CD4-positive, alpha-beta T cell (primary cell): ENCODE measurements at regions not wholly inside any gene's neighbourhood (a gene's known extent, or its start where the extent isn't known, plus 50 kb on each side); places are given as distances from the start of the nearest gene placed in this dataset.

ENCODE experiments used
- ATAC-seq: fragments of 200-7000 bp; cut with Tn5 transposase; one replicate; pipeline ENCODE4 v1.10.0; 2022; ENCODE audit warnings: mild to moderate bottlenecking; ENCODE audit not compliant: poor library complexity
- CTCF ChIA-PET: fragments of 350-600 bp; sonication (Branson Sonifier 250); formaldehyde crosslinking; loops from one replicate; lab custom pipeline; 2021; ENCODE audit warnings: antibody characterized with exemption, inconsistent platforms; lab: Charles Lee
- POLR2A ChIA-PET: fragments of 350-600 bp; sonication (Branson Sonifier 250); formaldehyde crosslinking; loops from one replicate; lab custom pipeline; 2021; ENCODE audit warnings: antibody characterized with exemption, inconsistent platforms; lab: Charles Lee
- DNase-seq, 14 experiments: peaks; one replicate each; pipeline ENCODE4 v3.0.0-alpha.2; 2013 to 2020; ENCODE audit warnings: mixed read lengths in 2 of 14
- H3K27ac ChIP-seq, 2 donors: one replicate each; pipeline versions ENCODE4 v1.5.1 to v1.7.0; 2013; ENCODE audit warnings: low read length in 2 of 2, low read depth in 1 of 2, mild to moderate bottlenecking in 1 of 2
- H3K27me3 ChIP-seq, 2 experiments: 1 replicate in 1 of 2; 2 replicates in 1 of 2; pipeline versions ENCODE4 v1.6.1 to v1.7.0; 2013; ENCODE audit warnings: low read length in 2 of 2, control low read depth in 1 of 2, mild to moderate bottlenecking in 1 of 2, moderate library complexity in 1 of 2; ENCODE audit not compliant: insufficient read depth in 2 of 2, control insufficient read depth in 1 of 2
- H3K36me3 ChIP-seq: one replicate; pipeline ENCODE4 v1.6.1; 2013; ENCODE audit warnings: low read length, control low read depth; ENCODE audit not compliant: insufficient read depth
- H3K4me1 ChIP-seq: one replicate; pipeline ENCODE4 v1.6.1; 2013; ENCODE audit warnings: low read length, control low read depth; ENCODE audit not compliant: insufficient read depth
- H3K4me3 ChIP-seq: one replicate; pipeline ENCODE4 v1.5.1; 2013; ENCODE audit warnings: mild to moderate bottlenecking, low read length, moderate library complexity
- H3K9me3 ChIP-seq, 2 experiments: 1 replicate in 1 of 2; 2 replicates in 1 of 2; pipeline versions ENCODE4 v1.6.1 to v1.7.0; 2013; ENCODE audit warnings: low read length in 2 of 2, mild to moderate bottlenecking in 2 of 2, control low read depth in 1 of 2, moderate library complexity in 1 of 2; ENCODE audit not compliant: control insufficient read depth in 1 of 2, insufficient read depth in 1 of 2
- H3K27ac Mint-ChIP-seq: one replicate; pipeline ENCODE4 v1.8.0; 2020; ENCODE audit warnings: mixed read lengths
- H3K27me3 Mint-ChIP-seq: one replicate; pipeline ENCODE4 v1.8.0; 2021; ENCODE audit warnings: mixed read lengths
- H3K36me3 Mint-ChIP-seq: one replicate; pipeline ENCODE4 v1.8.0; 2021; ENCODE audit warnings: low read depth, mixed read lengths
- H3K4me1 Mint-ChIP-seq: one replicate; pipeline ENCODE4 v1.8.0; 2021; ENCODE audit warnings: low read depth, mixed read lengths
- H3K4me3 Mint-ChIP-seq: one replicate; pipeline ENCODE4 v1.8.0; 2020; ENCODE audit warnings: mild to moderate bottlenecking, mixed read lengths
- H3K9me3 Mint-ChIP-seq: one replicate; pipeline ENCODE4 v1.8.0; 2020; ENCODE audit warnings: mixed read lengths
- CTCF ChIP-seq: fragments of 200-600 bp; IDR thresholded peaks from one replicate; pipeline ENCODE4 v1.8.0; 2022; ENCODE audit warnings: antibody characterized with exemption, mild to moderate bottlenecking
- intact Hi-C, 2 experiments: fragments of 100-400 bp; cut with DNase I in 1 of 2; cut with micrococcal nuclease in 1 of 2; formaldehyde crosslinking; loops; one replicate each; pipeline versions ENCODE4 v1.15.1 to v1.9.0; 2023 to 2025; cut with DNase I, micrococcal nuclease

- ChIA-PET POLR2A (interaction anchor here (1.0 to 3.9 kb wide), 5 partner anchors 8 to 56 kb away, joined by 3 to 62 read pairs (median 4); no protein-coding TSS in a partner anchor), CTCF (interaction anchor here (1.1 to 4.0 kb wide), 2 partner anchors 49 to 73 kb away, joined by 3 to 27 read pairs; no protein-coding TSS in a partner anchor)
- Mint-ChIP-seq H3K27ac (peak overlapping the region; percentile 86), H3K9me3 (no peaks in the 10 kb centered on the region), H3K27me3 (no peaks in the 10 kb centered on the region), H3K36me3 (peaks cover 8% of the 10 kb centered on the region), H3K4me1 (peaks cover 64% of the 10 kb centered on the region), H3K4me3 (peak overlapping the region; percentile 89)
- H3K4me3 ChIP-seq: peak overlapping the region; percentile 91
- no peak for TF ChIP-seq CTCF
- peaks cover 9% of the 10 kb centered on the region for H3K36me3 ChIP-seq
- H3K9me3 ChIP-seq: no peaks in the 10 kb centered on the region
- DNase-seq (peak in 5 of 14 experiments; percentile 8 to 69 (median 57)), ATAC-seq (no peak)
- H3K27me3 ChIP-seq: no peaks in the 10 kb centered on the region
- intact Hi-C loops: loop anchor here in 1 of 2 experiments (10.0 kb wide), 1 partner anchor 682 kb away; no protein-coding TSS in a partner anchor
- H3K27ac ChIP-seq: peak overlapping the region in 1 of 2 donors; percentile 0
- peaks cover 80% of the 10 kb centered on the region for H3K4me1 ChIP-seq
These were observed 52.9 kb upstream of the ECE1 start for GRCh38 chr1:21342961-21343838.

GRCh38 chr1:21341517-21342078 is 51.3 kb upstream of the ECE1 start:
- ChIA-PET CTCF (no interaction called here), POLR2A (no interaction called here)
- DNase-seq (no peak), ATAC-seq (no peak)
- intact Hi-C loops: loop anchor here in 1 of 2 experiments (10.0 kb wide), 1 partner anchor 683 kb away; no protein-coding TSS in a partner anchor
- H3K27ac Mint-ChIP-seq: peak overlapping the region; percentile 86
- H3K9me3 Mint-ChIP-seq: no peaks in the 10 kb centered on the region
- no peaks in the 10 kb centered on the region for H3K27me3 Mint-ChIP-seq
- H3K4me3 Mint-ChIP-seq: peak overlapping the region; percentile 89
- Histone ChIP-seq H3K27ac (no peak overlapping the region), H3K36me3 (peaks cover 10% of the 10 kb centered on the region), H3K27me3 (no peaks in the 10 kb centered on the region), H3K4me1 (peaks cover 94% of the 10 kb centered on the region), H3K9me3 (no peaks in the 10 kb centered on the region), H3K4me3 (no peak overlapping the region)
- peaks cover 8% of the 10 kb centered on the region for H3K36me3 Mint-ChIP-seq
- peaks cover 77% of the 10 kb centered on the region for H3K4me1 Mint-ChIP-seq
- TF ChIP-seq CTCF: no peak

GRCh38 chr1:21341022-21341421 is 50.8 kb upstream of the ECE1 start:
- H3K9me3 ChIP-seq: no peaks in the 10 kb centered on the region
- no peak overlapping the region for H3K27ac ChIP-seq
- H3K27me3 ChIP-seq: no peaks in the 10 kb centered on the region
- no peaks in the 10 kb centered on the region for H3K9me3 Mint-ChIP-seq
- no peak overlapping the region for H3K4me3 ChIP-seq
- intact Hi-C loops: loop anchor here in 1 of 2 experiments (10.0 kb wide), 1 partner anchor 684 kb away; no protein-coding TSS in a partner anchor
- H3K36me3 ChIP-seq: peaks cover 10% of the 10 kb centered on the region
- H3K27ac Mint-ChIP-seq: peak overlapping the region; percentile 61
- peaks cover 78% of the 10 kb centered on the region for H3K4me1 Mint-ChIP-seq
- peaks cover 94% of the 10 kb centered on the region for H3K4me1 ChIP-seq
- peak overlapping the region; percentile 54 for H3K4me3 Mint-ChIP-seq
- DNase-seq: no peak
- H3K27me3 Mint-ChIP-seq: no peaks in the 10 kb centered on the region
- TF ChIP-seq CTCF: no peak
- no peak for ATAC-seq
- CTCF ChIA-PET: no interaction called here
- H3K36me3 Mint-ChIP-seq: peaks cover 8% of the 10 kb centered on the region
- POLR2A ChIA-PET: no interaction called here
